CD4-positive, alpha-beta T cell treated with Interleukin-17A for 1 hour (primary cell): ENCODE measurements at regions not wholly inside any gene's neighbourhood (a gene's known extent, or its start where the extent isn't known, plus 50 kb on each side); places are given as distances from the start of the nearest gene placed in this dataset.
"Not testable (repeated sequence)": the region's sequence is repeated elsewhere in the genome, so short reads cannot be mapped to it uniquely, and the experiment has no call there.

Experiments used
- DNase-seq: peaks from one replicate; pipeline ENCODE4 v3.0.0-alpha.2; 2020

- no peak for DNase-seq
Observed at GRCh38 chr18:76634564-76634963, 139.5 kb upstream of the ZNF516 start.

- DNase-seq: no peak
Observed at GRCh38 chr18:76633588-76634269, 138.7 kb upstream of the ZNF516 start.

- no peak for DNase-seq
Observed at GRCh38 chr18:76627444-76627843, 132.4 kb upstream of the ZNF516 start.

GRCh38 chr18:76626991-76627390, 131.9 kb upstream of the ZNF516 start:
- DNase-seq: no peak

- no peak for DNase-seq
Observed at GRCh38 chr18:76622651-76623050, 127.6 kb upstream of the ZNF516 start.

GRCh38 chr18:76621782-76622495, 126.9 kb upstream of the ZNF516 start:
- DNase-seq: no peak

GRCh38 chr18:76621226-76621625, 126.2 kb upstream of the ZNF516 start:
- no peak for DNase-seq

GRCh38 chr18:76620321-76621170, 125.5 kb upstream of the ZNF516 start:
- peak; percentile 28 for DNase-seq

GRCh38 chr18:76619621-76620315, 124.7 kb upstream of the ZNF516 start:
- no peak for DNase-seq

- DNase-seq: no peak
Observed at GRCh38 chr18:76619261-76619620, 124.2 kb upstream of the ZNF516 start.

- DNase-seq: no peak
Observed at GRCh38 chr18:76618721-76619120, 123.7 kb upstream of the ZNF516 start.

- no peak for DNase-seq
Observed at GRCh38 chr18:76616373-76616772, 121.3 kb upstream of the ZNF516 start.

GRCh38 chr18:76615065-76615733, 120.2 kb upstream of the ZNF516 start:
- DNase-seq: no peak

- DNase-seq: no peak
Observed at GRCh38 chr18:76613755-76614120, 118.7 kb upstream of the ZNF516 start.

- no peak for DNase-seq
Observed at GRCh38 chr18:76613053-76613754, 118.2 kb upstream of the ZNF516 start.

GRCh38 chr18:76611750-76612045, 116.7 kb upstream of the ZNF516 start:
- DNase-seq: not testable (repeated sequence)

- no peak for DNase-seq
Observed at GRCh38 chr18:76610933-76611749, 116.1 kb upstream of the ZNF516 start.

GRCh38 chr18:76610012-76610411, 115.0 kb upstream of the ZNF516 start:
- no peak for DNase-seq

GRCh38 chr18:76605341-76605929, 110.4 kb upstream of the ZNF516 start:
- no peak for DNase-seq

- DNase-seq: no peak
Observed at GRCh38 chr18:76604935-76605240, 109.8 kb upstream of the ZNF516 start.
